ENCODE measurements at regions not wholly inside any gene's neighbourhood (a gene's known extent, or its start where the extent isn't known, plus 50 kb on each side); places are given as distances from the start of the nearest gene placed in this dataset.

DNA sequence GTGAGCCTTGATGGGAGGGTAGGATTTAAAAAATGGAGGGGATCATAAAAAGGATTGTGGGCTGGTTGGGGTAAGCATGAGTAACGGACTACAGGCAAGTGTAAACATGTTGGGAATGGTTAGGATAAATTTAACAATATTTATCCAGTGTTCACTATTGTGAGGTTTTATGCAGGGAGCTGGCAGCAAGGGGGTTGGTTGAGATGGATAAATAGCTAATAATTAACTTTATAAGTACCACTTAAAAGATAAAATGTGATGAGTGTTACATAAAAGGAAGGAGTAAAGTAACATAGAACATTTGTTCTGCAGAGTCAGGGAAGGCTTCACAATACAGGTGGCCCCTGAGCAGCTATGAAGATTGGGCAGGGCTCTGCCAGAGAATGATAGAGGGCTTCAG, 109.0 kb downstream of the NGF start:
- WGBS, 2 experiments (ENCODE audit: extremely low coverage in 1 of 2, insufficient coverage in 1 of 2, insufficient read length in 1 of 2, insufficient replicate concordance in 2 of 2, low coverage in 1 of 2, low lambda C conversion rate in 2 of 2, missing lambda C conversion rate in 1 of 2), result 84% methylated on average over 1 of the region's 1 CpG; no CpG with 5 or more reads in 1 of the 2 experiments
- H3K4me2 ChIP-seq (ENCODE audit: insufficient read depth in 1 of 2, low read depth in 2 of 2, low read length in 2 of 2), result no peak overlapping the region
- FAIRE-seq, result no peak
- TF ChIP-seq TAF7 (optimal IDR thresholded peaks at IDR 0.05; ENCODE audit: borderline replicate concordance, low read depth, low read length), result no peak
- TF ChIP-seq TBP (IDR thresholded peaks at IDR 0.05; ENCODE audit: low read depth, low read length), result no peak
- TF ChIP-seq RNF2 (IDR thresholded peaks at IDR 0.05; ENCODE audit: borderline replicate concordance, low read depth, low read length, missing control alignments, poor library complexity, severe bottlenecking), result no peak

More for the DNA sequence above, 109.0 kb downstream of the NGF start:
- Histone ChIP-seq H3K4me1 (replicated peaks in 1 of 4; ENCODE audit: control insufficient read depth in 3 of 4, insufficient read depth in 4 of 4, low read length in 3 of 4) (no peaks in the 10 kb centered on the region; a peak in 1 of 7 replicates), H4K20me1 (replicated peaks in 1 of 2; ENCODE audit: control insufficient read depth in 1 of 2, insufficient read depth in 2 of 2, low read length in 2 of 2) (no peaks in the 10 kb centered on the region), H3K36me3 (ENCODE audit: control insufficient read depth in 2 of 4, insufficient read depth in 4 of 4, low read length in 3 of 4) (no peaks in the 10 kb centered on the region), H2BK15ac (ENCODE audit: low read length) (no peak overlapping the region), H2BK12ac (ENCODE audit: low read depth, low read length) (no peak overlapping the region), H3K14ac (ENCODE audit: insufficient read length) (no peak overlapping the region), H2AFZ (ENCODE audit: low read length) (no peak overlapping the region), H3K56ac (replicated peaks; ENCODE audit: insufficient read length, low read depth, low read length) (no peak overlapping the region), H3K79me2 (ENCODE audit: control insufficient read depth in 1 of 2, insufficient read depth in 2 of 2, low read length in 2 of 2) (no peaks in the 10 kb centered on the region), H3K4ac (replicated peaks; ENCODE audit: insufficient read length, low read depth, low read length) (no peak overlapping the region), H3K9me3 (ENCODE audit: insufficient read depth in 2 of 2, low read depth in 1 of 2, low read length in 1 of 2) (no peaks in the 10 kb centered on the region), H2BK5ac (ENCODE audit: low read depth, low read length) (no peak overlapping the region), H2BK20ac (ENCODE audit: low read length) (no peak overlapping the region), H3K4me3 (ENCODE audit: extremely low read depth in 1 of 4, insufficient read depth in 2 of 4, low read depth in 3 of 4, low read length in 4 of 4) (no peak overlapping the region), H3K27ac (ENCODE audit: low read depth, low read length) (no peak overlapping the region), H4K8ac (ENCODE audit: extremely low read depth, insufficient read depth, low read length) (no peak overlapping the region), H3K27me3 (replicated peaks in 1 of 4; ENCODE audit: control insufficient read depth in 3 of 4, extremely low read depth in 1 of 4, insufficient read depth in 3 of 4, low read length in 3 of 4) (no peaks in the 10 kb centered on the region), H2BK120ac (replicated peaks; ENCODE audit: low read depth, low read length) (no peak overlapping the region), H3K9ac (replicated peaks in 1 of 4; ENCODE audit: extremely low read depth in 1 of 4, low read depth in 3 of 4, low read length in 3 of 4) (no peak overlapping the region), H3K23ac (ENCODE audit: insufficient read length) (no peak overlapping the region), H2AK5ac (ENCODE audit: low read depth, low read length) (no peak overlapping the region), H3K18ac (ENCODE audit: extremely low read depth, low read length) (no peak overlapping the region), H4K91ac (replicated peaks; ENCODE audit: insufficient read length, low read length) (no peak overlapping the region), H4K5ac (ENCODE audit: insufficient read length, low read depth, low read length) (no peak overlapping the region), H3K23me2 (ENCODE audit: low read depth, low read length) (no peaks in the 10 kb centered on the region), H3K79me1 (ENCODE audit: low read depth, low read length) (no peaks in the 10 kb centered on the region)
- no peak for DNase-seq (ENCODE audit: low read depth in 1 of 2, low spot score in 2 of 2)
- POLR2A ChIA-PET (ENCODE audit: partially characterized antibody), result no interaction called here
- CTCF ChIA-PET (ENCODE audit: partially characterized antibody), result interaction anchor here (1.0 to 1.1 kb wide), 2 partner anchors 18 to 216 kb away, joined by 3 read pairs; no protein-coding TSS in a partner anchor

Measured in H1 (cell line).